K562 (cell line): ENCODE measurements at regions not wholly inside any gene's neighbourhood (a gene's known extent, or its start where the extent isn't known, plus 50 kb on each side); places are given as distances from the start of the nearest gene placed in this dataset.
A peak's percentile ranks its signal among the peaks of the same experiment; 100 is the strongest.

Experiments
- ATAC-seq: fragments of 200-7000 bp; cut with Tn5 transposase; 3 replicates; pipeline ENCODE4 v1.9.1; 2020; ENCODE audit warnings: moderate library complexity
- BruUV-seq: library from RNA; stranded (reverse); fragments of 400-500 nt; replicated peaks from 2 replicates; lab custom pipeline; 2021; lab: Mats Ljungman, UMichigan
- CTCF ChIA-PET: fragments of 300-600 bp; formaldehyde crosslinking; extraction: SDS; loops from one replicate; lab custom pipeline; 2021; ENCODE audit warnings: low intra/inter-chr PET ratio; lab: Yijun Ruan, JAX
- POLR2A ChIA-PET: fragments of 300-600, 350-650 bp; sonication (Branson Sonifier 250); formaldehyde crosslinking; extraction: SDS; loops from one replicate; lab custom pipeline; 2021; ENCODE audit warnings: antibody characterized with exemption, inconsistent platforms; lab: Yijun Ruan, JAX
- DNase-seq, 4 experiments: peaks; one replicate each; pipeline versions ENCODE4 v3.0.0 to v3.0.0-alpha.2; 2011 to 2018; ENCODE audit warnings: low spot score in 3 of 4, mixed read lengths in 3 of 4; ENCODE audit errors: extremely low read depth in 1 of 4
- FAIRE-seq: peaks from 2 replicates; lab custom pipeline; 2011; peaks lifted over from hg19 to GRCh38; lab: Jason Lieb, UNC
- H2AFZ ChIP-seq: 2 replicates; pipeline ENCODE4 v1.6.0; 2011; ENCODE audit warnings: low read depth, low read length, control low read depth, inconsistent platforms
- H3K27ac ChIP-seq: fragments of 200-600 bp; 3 replicates; pipeline ENCODE4 v1.8.0; 2011; ENCODE audit warnings: low read depth, mild to moderate bottlenecking, control low read depth, inconsistent platforms, low read length, moderate library complexity, mixed read lengths; ENCODE audit errors: extremely low read depth
- H3K27me3 ChIP-seq, 2 experiments: fragments of 300-600 bp in 1 of 2; 2 replicates in 1 of 2; 3 replicates in 1 of 2; pipeline versions ENCODE4 v1.6.0 to v1.8.0; 2011; ENCODE audit warnings: inconsistent platforms in 2 of 2, low read length in 2 of 2, mild to moderate bottlenecking in 1 of 2, mixed read lengths in 1 of 2, moderate library complexity in 1 of 2; ENCODE audit not compliant: control insufficient read depth in 2 of 2, insufficient read depth in 2 of 2
- H3K36me3 ChIP-seq: fragments of 300-600 bp; 3 replicates; pipeline ENCODE4 v1.8.0; 2011; ENCODE audit warnings: mild to moderate bottlenecking, low read length, inconsistent platforms; ENCODE audit not compliant: control insufficient read depth, insufficient read depth
- H3K4me1 ChIP-seq, 2 experiments: fragments of 200-600 bp in 1 of 2; replicated peaks in 1 of 2; 2 replicates in 1 of 2; 3 replicates in 1 of 2; pipeline versions ENCODE4 v1.5.1 to v1.8.0; 2011; ENCODE audit warnings: inconsistent platforms in 2 of 2, low read length in 2 of 2, mild to moderate bottlenecking in 1 of 2, mixed read lengths in 1 of 2, moderate library complexity in 1 of 2; ENCODE audit not compliant: control insufficient read depth in 2 of 2, insufficient read depth in 2 of 2
- H3K4me2 ChIP-seq: 2 replicates; pipeline ENCODE4 v1.6.1; 2011; ENCODE audit warnings: low read length, control low read depth, inconsistent platforms, mixed read lengths; ENCODE audit not compliant: insufficient read depth
- H3K4me3 ChIP-seq: fragments of 200-600 bp; sonication (generic), shearing (Covaris generic); 2 replicates; pipeline ENCODE4 v1.5.1; 2016; ENCODE audit warnings: control low read depth, inconsistent platforms
- H3K79me2 ChIP-seq: fragments of 200-600 bp; 3 replicates; pipeline ENCODE4 v1.8.0; 2011; ENCODE audit warnings: low read length, inconsistent platforms; ENCODE audit not compliant: control insufficient read depth, insufficient read depth
- H3K9ac ChIP-seq, 2 experiments: 2 replicates each; pipeline versions ENCODE4 v1.6.0 to v1.6.1; 2011; ENCODE audit warnings: low read depth in 2 of 2, low read length in 2 of 2, control low read depth in 1 of 2, inconsistent platforms in 1 of 2, mild to moderate bottlenecking in 1 of 2, mixed read lengths in 1 of 2; ENCODE audit not compliant: insufficient read depth in 1 of 2
- H3K9me1 ChIP-seq: one replicate; pipeline ENCODE4 v1.6.0; 2011; ENCODE audit warnings: inconsistent platforms, mild to moderate bottlenecking, low read length, moderate library complexity; ENCODE audit not compliant: control insufficient read depth, insufficient read depth
- H3K9me3 ChIP-seq: replicated peaks from 2 replicates; pipeline ENCODE4 v1.5.1; 2011; ENCODE audit warnings: low read depth, low read length, inconsistent platforms; ENCODE audit not compliant: control insufficient read depth, insufficient read depth
- H4K20me1 ChIP-seq: replicated peaks from 2 replicates; pipeline ENCODE4 v1.6.1; 2011; ENCODE audit warnings: low read length, inconsistent platforms, mixed read lengths; ENCODE audit not compliant: control insufficient read depth, insufficient read depth
- ATF3 ChIP-seq, 2 experiments: fragments of 450-650 bp in 1 of 2; sonication (generic) in 1 of 2; formaldehyde crosslinking in 1 of 2; IDR thresholded peaks in 1 of 2; conservative IDR thresholded peaks in 1 of 2; 2 replicates each; pipeline versions ENCODE4 v1.6.1 to v1.8.1; 2016 to 2023; ENCODE audit warnings: mild to moderate bottlenecking in 2 of 2, moderate library complexity in 2 of 2, inconsistent platforms in 1 of 2, missing genetic modification reagents in 1 of 2
- ATF4 ChIP-seq: fragments of 450-650 bp; formaldehyde crosslinking; IDR thresholded peaks from 2 replicates; pipeline ENCODE4 v1.4.0; 2022; ENCODE audit warnings: mild to moderate bottlenecking, moderate library complexity
- CEBPB ChIP-seq: fragments of 450-650 bp; IDR thresholded peaks from 2 replicates; pipeline ENCODE4 v1.6.1; 2016; ENCODE audit warnings: missing genetic modification characterization, missing compliant biosample characterization
- CEBPG ChIP-seq, 3 experiments: fragments of 200-800 bp in 1 of 3; sonication (Bioruptor generic) in 1 of 3; sonication (generic) in 1 of 3; formaldehyde crosslinking in 1 of 3; IDR thresholded peaks in 2 of 3; conservative IDR thresholded peaks in 1 of 3; 2 replicates each; pipeline versions ENCODE4 v1.6.1 to v1.8.0; 2016 to 2022; ENCODE audit warnings: missing compliant biosample characterization in 2 of 3, missing genetic modification characterization in 2 of 3, mild to moderate bottlenecking in 1 of 3, missing genetic modification reagents in 1 of 3
- FOSL1 ChIP-seq: fragments of 200-800 bp; sonication (Bioruptor generic); conservative IDR thresholded peaks from 2 replicates; pipeline ENCODE4 v1.6.1; 2016; ENCODE audit warnings: missing genetic modification characterization, missing compliant biosample characterization
- HDAC2 ChIP-seq: fragments of 450-650 bp; IDR thresholded peaks from 2 replicates; pipeline ENCODE4 v1.6.1; 2016; ENCODE audit warnings: mild to moderate bottlenecking
- POLR2H ChIP-seq: IDR thresholded peaks from 2 replicates; pipeline ENCODE4 v1.6.1; 2016; ENCODE audit warnings: missing genetic modification characterization, low read depth, mild to moderate bottlenecking, control low read depth, missing compliant biosample characterization, moderate library complexity
- STAT6 ChIP-seq: sonication (generic); formaldehyde crosslinking; IDR thresholded peaks from 2 replicates; pipeline ENCODE4 v1.8.1; 2023; ENCODE audit warnings: mild to moderate bottlenecking, missing genetic modification reagents
- ZSCAN32 ChIP-seq: fragments of 450-650 bp; formaldehyde crosslinking; IDR thresholded peaks from 2 replicates; pipeline ENCODE4 v1.4.0; 2020; ENCODE audit warnings: mild to moderate bottlenecking, moderate library complexity
- in situ Hi-C: fragments of 300-500 bp; cut with MboI; formaldehyde crosslinking; loops from 4 replicates; pipeline ENCODE4 v1.15.0; 2018; ENCODE audit warnings: inconsistent platforms, mixed read lengths
- intact Hi-C: fragments of 100-400 bp; cut with micrococcal nuclease; formaldehyde crosslinking; loops from 2 replicates; pipeline ENCODE4 v1.14.2; 2022

- Histone ChIP-seq H3K4me1 (peaks cover 0 to 21% of the 10 kb centered on the region in 2 experiments; a peak in 2 of 5 replicates), H3K27me3 (no peaks in the 10 kb centered on the region), H4K20me1 (no peaks in the 10 kb centered on the region), H3K9me1 (no peaks in the 10 kb centered on the region), H2AFZ (no peak overlapping the region), H3K27ac (no peak overlapping the region), H3K9ac (no peak overlapping the region), H3K36me3 (no peaks in the 10 kb centered on the region), H3K4me2 (no peak overlapping the region)
- intact Hi-C loops, result no loop called here
- in situ Hi-C loops, result no loop called here
- no peak for DNase-seq
- no peak for ATAC-seq
- FAIRE-seq, result no peak
- CTCF ChIA-PET, result no interaction called here
- TF ChIP-seq ATF3 (IDR thresholded peaks at IDR 0.05) (peak; percentile 62), ATF3 (CRISPR knock-in tag; conservative IDR thresholded peaks at IDR 0.05) (no peak), ATF4 (CRISPR knock-in tag) (peak; percentile 54; the same call in 1 of the 2 replicates), POLR2H (tag) (no peak), STAT6 (CRISPR knock-in tag) (no peak), FOSL1 (tag) (peak; percentile 42; the same call in 1 of the 2 replicates), CEBPG (CRISPR knock-in tag; IDR thresholded peaks at IDR 0.05) (no peak), CEBPG (tag; conservative IDR thresholded peaks at IDR 0.05 in 1 of 2, IDR thresholded peaks at IDR 0.05 in 1 of 2) (peak; percentile 60 to 82), ZSCAN32 (CRISPR knock-in tag) (peak; percentile 59), HDAC2 (no peak), CEBPB (tag) (peak; percentile 56; the same call in 1 of the 2 replicates)
- TF ChIP-seq, all 486 proteins: peak for 6
- Histone ChIP-seq H3K4me3 (no peak overlapping the region), H3K79me2 (no peaks in the 10 kb centered on the region), H3K9me3 (no peaks in the 10 kb centered on the region)
- BruUV-seq, result no TSS peak
- POLR2A ChIA-PET, result interaction anchor here (0.7 kb wide), 1 partner anchor 197 kb away, joined by 4 read pairs; no protein-coding TSS in a partner anchor
Observed at GRCh38 chr6:100260584-100260983, 204.1 kb downstream of the SIM1 start.
